ENCODE measurements at regions not wholly inside any gene's neighbourhood (a gene's known extent, or its start where the extent isn't known, plus 50 kb on each side); places are given as distances from the start of the nearest gene placed in this dataset.
A peak's percentile ranks its signal among the peaks of the same experiment; 100 is the strongest.

- no peak for DNase-seq
These were observed 52.9 kb upstream of the TPRG1 start for GRCh38 chr3:189118896-189119295.

GRCh38 chr3:189119950-189120349, 51.8 kb upstream of the TPRG1 start:
- DNase-seq = no peak

- peak; percentile 16 for DNase-seq
These were observed 50.7 kb upstream of the TPRG1 start for GRCh38 chr3:189121092-189121491.
